Neural cell (in vitro differentiated cells): ENCODE measurements at regions not wholly inside any gene's neighbourhood (a gene's known extent, or its start where the extent isn't known, plus 50 kb on each side); places are given as distances from the start of the nearest gene placed in this dataset.

ENCODE experiments used
- H2AFZ ChIP-seq: fragments of 200-600, 300-800 bp; sonication (generic), shearing (Covaris generic); 2 replicates; pipeline ENCODE4 v1.6.0; 2014; ENCODE audit warnings: low read depth, mild to moderate bottlenecking, antibody characterized with exemption, low read length, moderate library complexity
- H3F3A ChIP-seq: fragments of 200-600 bp; shearing (Covaris generic); 2 replicates; pipeline ENCODE4 v1.6.1; 2016; ENCODE audit warnings: mild to moderate bottlenecking, moderate library complexity, mixed read lengths, antibody characterized with exemption, low read length; ENCODE audit not compliant: insufficient read depth, poor library complexity, severe bottlenecking
- H3K27ac ChIP-seq: fragments of 200-600, 300-800 bp; sonication (generic), shearing (Covaris generic); 2 replicates; pipeline ENCODE4 v1.5.1; 2014; ENCODE audit warnings: mild to moderate bottlenecking, low read length, moderate library complexity
- H3K27me3 ChIP-seq: fragments of 300-800, 200-600 bp; sonication (generic), shearing (Covaris generic); 2 replicates; pipeline ENCODE4 v1.6.0; 2014; ENCODE audit warnings: mild to moderate bottlenecking, low read depth, low read length, moderate library complexity; ENCODE audit not compliant: insufficient read depth
- H3K36me3 ChIP-seq: fragments of 300-800, 200-600 bp; sonication (generic), shearing (Covaris generic); 2 replicates; pipeline ENCODE4 v1.5.1; 2014; ENCODE audit warnings: mild to moderate bottlenecking, antibody characterized with exemption, low read length, moderate library complexity; ENCODE audit not compliant: insufficient read depth
- H3K4me2 ChIP-seq: fragments of 300-800, 200-600 bp; sonication (generic), shearing (Covaris generic); 2 replicates; pipeline ENCODE4 v1.6.0; 2014; ENCODE audit warnings: mild to moderate bottlenecking, low read length
- H3K4me3 ChIP-seq: fragments of 300-800, 200-600 bp; sonication (generic), shearing (Covaris generic); 2 replicates; pipeline ENCODE4 v1.5.1; 2014; ENCODE audit warnings: mild to moderate bottlenecking, low read length, moderate library complexity
- H3K79me2 ChIP-seq: fragments of 200-600 bp; shearing (Covaris generic); replicated peaks from 2 replicates; pipeline ENCODE4 v1.6.0; 2014; ENCODE audit warnings: mild to moderate bottlenecking, low read length, moderate library complexity; ENCODE audit not compliant: insufficient read depth
- H3K9ac ChIP-seq: fragments of 300-800, 200-600 bp; sonication (generic), shearing (Covaris generic); 2 replicates; pipeline ENCODE4 v1.6.1; 2016; ENCODE audit warnings: mild to moderate bottlenecking, low read length, mixed read lengths
- H3K9me2 ChIP-seq: fragments of 200-600 bp; shearing (Covaris generic); 2 replicates; pipeline ENCODE4 v1.6.1; 2016; ENCODE audit warnings: mild to moderate bottlenecking, low read length, mixed read lengths; ENCODE audit not compliant: insufficient read depth
- H3K9me3 ChIP-seq: fragments of 200-600, 300-800 bp; sonication (generic), shearing (Covaris generic); 2 replicates; pipeline ENCODE4 v1.6.1; 2016; ENCODE audit warnings: mild to moderate bottlenecking, mixed run types, low read length, moderate library complexity, mixed read lengths
- H4K20me1 ChIP-seq: fragments of 200-600 bp; shearing (Covaris generic); 2 replicates; pipeline ENCODE4 v1.6.1; 2016; ENCODE audit warnings: mild to moderate bottlenecking, mixed run types; ENCODE audit not compliant: insufficient read depth
- CTCF ChIP-seq: fragments of 450-650 bp; IDR thresholded peaks from 2 replicates; pipeline ENCODE4 v1.5.1; 2014; ENCODE audit warnings: antibody characterized with exemption, mild to moderate bottlenecking, moderate library complexity; ENCODE audit not compliant: poor library complexity, severe bottlenecking
- EP300 ChIP-seq: fragments of 450-650 bp; conservative IDR thresholded peaks from 2 replicates; pipeline ENCODE4 v1.6.1; 2014; ENCODE audit warnings: antibody characterized with exemption, mild to moderate bottlenecking, moderate library complexity; ENCODE audit not compliant: poor library complexity, severe bottlenecking
- EZH2 ChIP-seq: fragments of 200-600, 300-800 bp; shearing (Covaris generic), sonication (generic); IDR thresholded peaks from 2 replicates; pipeline ENCODE4 v1.6.1; 2014; ENCODE audit warnings: antibody characterized with exemption, low read length, borderline replicate concordance, mild to moderate bottlenecking; ENCODE audit not compliant: insufficient read depth, poor library complexity, severe bottlenecking
- MXI1 ChIP-seq: fragments of 450-650 bp; conservative IDR thresholded peaks from 2 replicates; pipeline ENCODE4 v1.6.1; 2014; ENCODE audit warnings: antibody characterized with exemption, mild to moderate bottlenecking; ENCODE audit not compliant: poor library complexity, severe bottlenecking
- POLR2AphosphoS5 ChIP-seq: IDR thresholded peaks from 2 replicates; pipeline ENCODE4 v1.6.1; 2012
- RAD21 ChIP-seq: fragments of 450-650 bp; conservative IDR thresholded peaks from 2 replicates; pipeline ENCODE4 v1.6.1; 2014; ENCODE audit warnings: antibody characterized with exemption, mild to moderate bottlenecking, moderate library complexity
- SMC3 ChIP-seq: fragments of 450-650 bp; conservative IDR thresholded peaks from 2 replicates; pipeline ENCODE4 v1.6.1; 2014; ENCODE audit warnings: antibody characterized with exemption, mild to moderate bottlenecking, moderate library complexity; ENCODE audit not compliant: poor library complexity
- TAF1 ChIP-seq: IDR thresholded peaks from 2 replicates; pipeline ENCODE4 v1.6.1; 2012; ENCODE audit warnings: low read depth
- TF ChIP-seq, protein P1 (sequence below): IDR thresholded peaks from 2 replicates; pipeline ENCODE4 v1.6.1; 2012; ENCODE audit warnings: borderline replicate concordance

DNA sequence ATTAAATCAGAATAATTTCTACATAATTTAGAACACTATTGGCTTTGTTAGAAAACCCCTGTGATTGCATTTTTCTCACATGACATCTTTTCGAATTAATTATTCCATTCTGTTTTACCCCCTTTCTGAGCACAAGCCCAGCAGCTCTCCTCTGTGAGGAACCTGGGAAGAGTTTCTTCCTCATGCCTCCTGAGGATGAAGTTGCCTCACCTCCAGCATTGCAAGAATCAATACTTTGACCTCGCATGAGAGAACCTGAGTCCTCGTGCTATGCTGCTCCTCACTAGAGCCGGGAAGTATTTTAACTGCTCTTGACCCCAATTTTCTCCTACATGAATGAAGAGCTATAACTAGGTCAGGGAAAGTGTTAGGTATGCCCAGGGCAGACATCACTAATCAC lies 77.1 kb upstream of the RAPH1 start:
- Histone ChIP-seq H3K27me3 (no peaks in the 10 kb centered on the region), H3K4me3 (no peak overlapping the region), H3K9me2 (no peaks in the 10 kb centered on the region), H3K9ac (no peak overlapping the region), H3F3A (no peaks in the 10 kb centered on the region), H4K20me1 (no peaks in the 10 kb centered on the region), H3K36me3 (no peaks in the 10 kb centered on the region), H2AFZ (no peak overlapping the region), H3K27ac (no peak overlapping the region), H3K9me3 (no peaks in the 10 kb centered on the region), H3K79me2 (no peaks in the 10 kb centered on the region), H3K4me2 (no peak overlapping the region)
- no peak for TF ChIP-seq POLR2AphosphoS5
- TF ChIP-seq, protein P1, sequence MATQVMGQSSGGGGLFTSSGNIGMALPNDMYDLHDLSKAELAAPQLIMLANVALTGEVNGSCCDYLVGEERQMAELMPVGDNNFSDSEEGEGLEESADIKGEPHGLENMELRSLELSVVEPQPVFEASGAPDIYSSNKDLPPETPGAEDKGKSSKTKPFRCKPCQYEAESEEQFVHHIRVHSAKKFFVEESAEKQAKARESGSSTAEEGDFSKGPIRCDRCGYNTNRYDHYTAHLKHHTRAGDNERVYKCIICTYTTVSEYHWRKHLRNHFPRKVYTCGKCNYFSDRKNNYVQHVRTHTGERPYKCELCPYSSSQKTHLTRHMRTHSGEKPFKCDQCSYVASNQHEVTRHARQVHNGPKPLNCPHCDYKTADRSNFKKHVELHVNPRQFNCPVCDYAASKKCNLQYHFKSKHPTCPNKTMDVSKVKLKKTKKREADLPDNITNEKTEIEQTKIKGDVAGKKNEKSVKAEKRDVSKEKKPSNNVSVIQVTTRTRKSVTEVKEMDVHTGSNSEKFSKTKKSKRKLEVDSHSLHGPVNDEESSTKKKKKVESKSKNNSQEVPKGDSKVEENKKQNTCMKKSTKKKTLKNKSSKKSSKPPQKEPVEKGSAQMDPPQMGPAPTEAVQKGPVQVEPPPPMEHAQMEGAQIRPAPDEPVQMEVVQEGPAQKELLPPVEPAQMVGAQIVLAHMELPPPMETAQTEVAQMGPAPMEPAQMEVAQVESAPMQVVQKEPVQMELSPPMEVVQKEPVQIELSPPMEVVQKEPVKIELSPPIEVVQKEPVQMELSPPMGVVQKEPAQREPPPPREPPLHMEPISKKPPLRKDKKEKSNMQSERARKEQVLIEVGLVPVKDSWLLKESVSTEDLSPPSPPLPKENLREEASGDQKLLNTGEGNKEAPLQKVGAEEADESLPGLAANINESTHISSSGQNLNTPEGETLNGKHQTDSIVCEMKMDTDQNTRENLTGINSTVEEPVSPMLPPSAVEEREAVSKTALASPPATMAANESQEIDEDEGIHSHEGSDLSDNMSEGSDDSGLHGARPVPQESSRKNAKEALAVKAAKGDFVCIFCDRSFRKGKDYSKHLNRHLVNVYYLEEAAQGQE, result no peak
- TF ChIP-seq TAF1, result no peak
- no peak for TF ChIP-seq EZH2
- TF ChIP-seq CTCF, result no peak
- no peak for TF ChIP-seq MXI1
- TF ChIP-seq EP300, result no peak
- no peak for TF ChIP-seq RAD21
- no peak for TF ChIP-seq SMC3

DNA sequence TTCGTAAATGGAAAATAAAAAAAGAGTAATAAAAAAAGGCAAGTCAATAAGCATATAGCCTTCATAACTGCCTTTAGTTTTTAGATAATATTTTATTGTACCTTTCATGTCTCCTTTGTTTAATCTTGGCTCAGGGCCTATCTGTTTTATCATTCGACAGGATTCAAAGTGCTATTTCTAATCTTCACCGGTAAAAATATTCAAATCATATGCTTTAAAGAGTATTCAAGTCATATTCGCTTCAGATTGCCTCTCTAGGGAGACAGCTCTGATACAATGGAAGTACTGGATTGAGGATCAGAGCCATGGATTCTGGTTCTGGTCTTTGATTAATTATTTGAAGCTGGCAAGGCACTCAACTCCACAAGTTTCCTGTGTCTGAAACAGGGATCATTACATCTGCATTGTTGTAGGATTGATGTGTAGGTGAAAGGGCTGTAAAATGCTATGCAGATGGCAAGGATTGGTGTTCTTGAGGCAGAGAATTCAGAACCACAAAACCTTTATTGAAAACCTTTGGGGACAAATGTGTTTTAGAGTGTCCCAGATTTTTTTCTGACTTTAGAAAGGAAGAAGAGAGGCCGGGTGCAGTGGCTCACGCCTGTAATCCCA lies 84.3 kb upstream of the RAPH1 start:
- Histone ChIP-seq H3K9ac (peak overlapping the region; percentile 52), H2AFZ (peak overlapping the region; percentile 51), H3K27me3 (no peaks in the 10 kb centered on the region), H3K9me3 (no peaks in the 10 kb centered on the region), H3K27ac (peak overlapping the region; percentile 94), H3F3A (no peaks in the 10 kb centered on the region), H3K4me2 (peak overlapping the region; percentile 35), H3K36me3 (no peaks in the 10 kb centered on the region), H3K4me3 (no peak overlapping the region), H3K79me2 (no peaks in the 10 kb centered on the region), H4K20me1 (no peaks in the 10 kb centered on the region), H3K9me2 (no peaks in the 10 kb centered on the region)
- no peak for TF ChIP-seq CTCF
- TF ChIP-seq, protein P1, result peak; percentile 38
- peak; percentile 45 for TF ChIP-seq EP300
- TF ChIP-seq RAD21, result peak; percentile 20
- TF ChIP-seq POLR2AphosphoS5, result no peak
- TF ChIP-seq SMC3, result peak; percentile 35
